GM13977 (cell line): ENCODE measurements at regions not wholly inside any gene's neighbourhood (a gene's known extent, or its start where the extent isn't known, plus 50 kb on each side); places are given as distances from the start of the nearest gene placed in this dataset.

ENCODE experiments used
- DNase-seq: peaks from one replicate; pipeline ENCODE4 v3.0.0; 2012; ENCODE audit warnings: low spot score
- in situ Hi-C: fragments of 300-500 bp; cut with MboI; formaldehyde crosslinking; loops from one replicate; pipeline ENCODE4 v1.12.0; 2022; ENCODE audit warnings: low sequenced_read_pairs, low pct_unique_long_range_greater_than_20kb, mixed read lengths, inconsistent platforms; ENCODE audit not compliant: unreplicated experiment
- TF ChIP-seq, protein P1 (sequence below): IDR thresholded peaks from 2 replicates; pipeline ENCODE4 v1.5.1; 2012; ENCODE audit warnings: mild to moderate bottlenecking, control low read depth; ENCODE audit not compliant: insufficient read depth; ENCODE audit errors: extremely low read depth, missing control alignments

- TF ChIP-seq, protein P1, sequence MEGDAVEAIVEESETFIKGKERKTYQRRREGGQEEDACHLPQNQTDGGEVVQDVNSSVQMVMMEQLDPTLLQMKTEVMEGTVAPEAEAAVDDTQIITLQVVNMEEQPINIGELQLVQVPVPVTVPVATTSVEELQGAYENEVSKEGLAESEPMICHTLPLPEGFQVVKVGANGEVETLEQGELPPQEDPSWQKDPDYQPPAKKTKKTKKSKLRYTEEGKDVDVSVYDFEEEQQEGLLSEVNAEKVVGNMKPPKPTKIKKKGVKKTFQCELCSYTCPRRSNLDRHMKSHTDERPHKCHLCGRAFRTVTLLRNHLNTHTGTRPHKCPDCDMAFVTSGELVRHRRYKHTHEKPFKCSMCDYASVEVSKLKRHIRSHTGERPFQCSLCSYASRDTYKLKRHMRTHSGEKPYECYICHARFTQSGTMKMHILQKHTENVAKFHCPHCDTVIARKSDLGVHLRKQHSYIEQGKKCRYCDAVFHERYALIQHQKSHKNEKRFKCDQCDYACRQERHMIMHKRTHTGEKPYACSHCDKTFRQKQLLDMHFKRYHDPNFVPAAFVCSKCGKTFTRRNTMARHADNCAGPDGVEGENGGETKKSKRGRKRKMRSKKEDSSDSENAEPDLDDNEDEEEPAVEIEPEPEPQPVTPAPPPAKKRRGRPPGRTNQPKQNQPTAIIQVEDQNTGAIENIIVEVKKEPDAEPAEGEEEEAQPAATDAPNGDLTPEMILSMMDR: no peak
- in situ Hi-C loops: no loop called here
- DNase-seq: no peak
Observed at GRCh38 chr10:61321041-61321857, 131.9 kb downstream of the TMEM26 start.

DNA sequence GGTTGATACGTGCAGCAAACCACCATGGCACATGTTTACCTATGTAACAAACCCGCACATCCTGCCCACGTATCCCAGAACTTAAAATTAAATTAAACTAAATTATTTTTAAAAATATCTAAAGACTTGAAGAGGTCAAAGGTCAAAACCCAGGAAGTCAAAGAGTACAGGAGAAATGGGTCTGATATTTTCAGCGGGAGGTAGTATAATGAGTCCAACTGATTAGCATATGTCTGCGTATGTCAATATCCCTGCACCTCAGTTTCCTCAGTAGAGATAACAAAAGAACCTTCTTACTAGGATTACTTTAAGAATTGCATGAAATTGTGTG lies 133.0 kb downstream of the TMEM26 start:
- in situ Hi-C loops: no loop called here
- no peak for DNase-seq
- TF ChIP-seq, protein P1: no peak

GRCh38 chr10:61319386-61320256 lies 133.6 kb downstream of the TMEM26 start:
- in situ Hi-C loops: no loop called here
- TF ChIP-seq, protein P1: no peak
- DNase-seq: no peak

GRCh38 chr10:61318429-61318828 lies 134.8 kb downstream of the TMEM26 start:
- TF ChIP-seq, protein P1: no peak
- no peak for DNase-seq
- in situ Hi-C loops: no loop called here

- DNase-seq: no peak
- in situ Hi-C loops: no loop called here
- TF ChIP-seq, protein P1: no peak
Observed at GRCh38 chr10:61317706-61318105, 135.5 kb downstream of the TMEM26 start.

DNA sequence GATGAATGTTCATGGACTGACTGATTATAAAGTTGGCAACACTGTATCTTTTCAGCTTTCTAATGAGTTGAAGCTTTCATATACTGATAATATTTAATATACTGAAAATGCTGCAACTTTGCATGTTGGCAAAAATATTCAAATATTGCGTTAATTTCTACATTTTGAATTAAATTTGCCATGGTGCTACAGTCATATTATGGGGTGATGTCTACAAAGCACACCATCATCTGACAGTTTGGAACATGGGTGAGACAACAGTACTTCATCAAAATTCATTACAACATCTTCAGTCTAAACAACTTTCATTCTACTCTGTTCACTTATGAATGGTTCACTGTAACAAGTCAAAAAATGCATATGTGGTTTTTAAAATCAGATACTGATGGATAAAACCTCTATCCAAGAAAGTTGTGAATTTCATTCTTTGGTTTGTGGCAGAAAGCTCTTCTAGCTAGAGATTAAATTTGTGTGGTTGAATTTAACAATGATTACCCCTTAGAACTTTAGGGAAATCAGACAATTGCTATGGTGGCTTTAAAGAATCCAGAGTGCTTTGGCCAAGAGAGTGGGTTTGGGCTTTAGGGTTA lies 136.4 kb downstream of the TMEM26 start:
- in situ Hi-C loops: no loop called here
- TF ChIP-seq, protein P1: no peak
- DNase-seq: no peak
